GM21619 (cell line): ENCODE measurements at regions not wholly inside any gene's neighbourhood (a gene's known extent, or its start where the extent isn't known, plus 50 kb on each side); places are given as distances from the start of the nearest gene placed in this dataset.

Experiments
- ATAC-seq: cut with Tn5 transposase; IDR thresholded peaks from one replicate; pipeline ENCODE4 v1.9.1; 2021; ENCODE audit not compliant: unreplicated experiment

DNA sequence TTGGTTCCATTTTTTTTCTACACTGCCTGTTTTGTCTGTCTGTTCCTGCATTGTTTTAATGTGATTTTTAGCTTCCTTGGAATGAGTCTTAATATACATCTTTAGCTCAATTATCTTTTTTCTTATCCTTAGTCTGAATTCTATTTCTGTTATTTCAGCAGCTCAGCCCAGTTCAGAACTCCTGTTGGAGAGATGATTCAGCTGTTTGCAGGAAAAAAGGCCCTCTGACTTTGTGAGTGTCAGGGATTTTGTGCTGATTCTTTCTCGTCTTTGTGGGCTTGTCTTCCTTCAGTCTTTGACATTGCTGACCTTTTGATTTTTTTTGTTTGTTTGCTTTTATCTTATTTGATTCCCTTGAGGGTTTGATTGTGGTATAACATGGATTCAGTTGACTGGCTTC lies 343.2 kb upstream of the TRAM1L1 start:
- ATAC-seq: no peak

GRCh38 chr4:117429061-117429460 lies 343.7 kb upstream of the TRAM1L1 start:
- ATAC-seq: no peak

DNA sequence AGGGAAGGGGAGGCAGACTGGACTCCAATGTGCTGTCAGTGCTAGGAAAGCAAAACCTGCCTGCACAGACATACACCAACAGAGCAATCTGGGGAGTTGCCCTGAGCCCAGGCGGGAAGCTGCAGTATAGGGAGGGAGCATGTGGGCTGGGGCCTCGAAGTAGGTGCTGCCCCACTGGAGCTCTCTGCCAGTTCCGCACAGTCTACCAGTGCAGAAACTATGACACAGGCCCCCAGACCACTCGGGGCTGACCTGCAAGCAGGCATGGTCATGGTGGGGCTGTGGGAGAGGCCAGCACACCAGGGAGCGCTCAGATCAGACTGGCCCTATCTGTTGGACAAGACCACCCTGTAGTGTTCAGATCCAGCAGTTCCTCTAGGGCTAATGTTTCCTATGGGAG lies 344.1 kb upstream of the TRAM1L1 start:
- ATAC-seq: no peak

DNA sequence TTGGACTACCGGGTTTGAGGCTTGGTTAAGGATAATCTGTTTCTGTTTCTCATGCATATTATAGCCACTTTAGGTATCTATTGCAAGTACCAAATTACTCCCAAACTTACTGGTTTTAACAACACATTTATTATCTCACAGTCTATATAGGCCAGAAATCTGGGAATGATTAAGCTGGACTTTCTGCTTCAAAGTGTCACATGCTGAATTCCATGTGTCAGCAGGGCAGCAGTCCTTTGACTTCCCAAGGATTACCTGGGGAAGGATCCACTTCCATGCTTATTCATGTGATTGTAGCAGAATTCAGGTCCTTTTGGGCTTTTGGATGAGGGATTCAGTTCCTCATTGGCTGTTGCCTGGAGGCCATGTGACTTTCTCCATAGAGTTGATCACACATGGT lies 349.0 kb upstream of the TRAM1L1 start:
- no peak for ATAC-seq

GRCh38 chr4:117447925-117448324 lies 362.5 kb upstream of the TRAM1L1 start:
- no peak for ATAC-seq

- no peak for ATAC-seq
Measured at GRCh38 chr4:117455088-117455487, 369.7 kb upstream of the TRAM1L1 start.

DNA sequence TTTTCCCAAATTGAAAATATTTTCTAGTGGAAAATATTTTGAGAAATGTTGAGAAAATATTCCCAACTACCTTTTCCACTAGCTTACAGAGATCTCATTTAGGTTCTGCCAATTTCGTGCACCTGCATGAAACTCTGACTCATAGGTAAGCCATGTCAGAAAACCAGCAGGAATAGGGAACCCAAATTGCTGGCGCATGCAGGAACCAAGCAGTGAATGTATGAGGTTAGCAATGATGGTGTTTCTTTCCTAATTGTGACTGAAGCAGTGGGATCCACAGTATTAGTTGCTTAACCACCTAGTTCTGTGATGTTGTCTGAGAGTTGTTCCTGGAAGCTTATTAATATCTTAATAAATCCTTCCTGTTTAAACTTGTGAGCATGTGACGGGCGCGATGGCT lies 381.0 kb upstream of the TRAM1L1 start:
- ATAC-seq: no peak

GRCh38 chr4:117467404-117467803 lies 382.0 kb upstream of the TRAM1L1 start:
- no peak for ATAC-seq

DNA sequence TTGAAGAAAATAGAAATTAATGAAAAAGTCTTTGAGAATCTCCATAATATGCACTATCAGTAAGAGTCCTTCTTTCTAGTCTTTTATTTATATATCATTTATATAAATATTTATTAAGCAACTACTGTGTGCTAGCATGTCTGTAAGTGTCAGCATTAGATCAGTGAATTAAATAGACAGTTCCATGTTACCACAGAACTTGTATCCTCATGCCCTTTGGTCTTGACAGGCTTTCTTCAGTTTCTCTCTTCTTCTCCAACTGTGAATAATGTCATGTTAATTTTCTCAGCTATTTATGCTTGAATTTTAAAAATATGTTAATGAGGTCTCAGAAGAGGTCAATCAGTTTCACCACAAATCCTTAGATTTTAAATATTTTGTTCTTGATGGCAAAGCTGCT lies 389.6 kb upstream of the TRAM1L1 start:
- no peak for ATAC-seq

DNA sequence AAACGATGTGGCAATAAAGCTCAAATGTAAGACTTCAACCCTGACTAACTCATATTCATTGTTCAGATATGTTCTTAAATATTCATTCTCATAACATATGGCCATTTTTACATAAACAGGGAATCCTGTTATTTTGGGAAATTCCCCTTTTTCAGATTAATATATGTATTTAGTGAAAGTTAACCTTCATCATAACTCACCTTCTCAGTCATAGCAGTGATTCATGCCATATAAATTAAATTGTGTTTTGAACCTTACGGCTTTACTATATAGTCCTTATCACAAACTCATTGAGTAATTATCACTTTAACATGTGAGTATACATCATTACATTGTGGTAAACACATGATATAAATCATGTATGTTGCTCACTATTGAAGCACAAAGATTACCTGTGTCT lies 392.5 kb upstream of the TRAM1L1 start:
- ATAC-seq: no peak

DNA sequence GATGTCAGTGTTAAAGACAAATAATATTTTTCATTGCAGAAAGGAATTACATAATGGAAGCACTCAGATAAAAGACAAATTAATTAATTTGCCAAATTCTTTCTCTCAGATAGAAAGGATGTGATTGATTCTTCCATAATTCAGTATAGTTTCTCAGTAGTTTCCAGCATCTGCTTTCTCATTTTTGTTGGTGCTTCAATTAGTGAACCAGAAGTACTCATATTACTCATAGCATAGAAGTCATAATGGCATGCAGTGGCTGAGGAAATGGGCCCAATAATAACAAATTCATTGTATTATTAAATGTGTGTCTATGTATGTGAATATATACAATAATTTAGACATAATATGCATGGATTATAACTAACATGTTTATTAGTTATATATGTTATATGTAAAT lies 393.3 kb upstream of the TRAM1L1 start:
- ATAC-seq: no peak

GRCh38 chr4:117479673-117480072 lies 394.3 kb upstream of the TRAM1L1 start:
- ATAC-seq: no peak

GRCh38 chr4:117481742-117482141 lies 396.4 kb upstream of the TRAM1L1 start:
- no peak for ATAC-seq

DNA sequence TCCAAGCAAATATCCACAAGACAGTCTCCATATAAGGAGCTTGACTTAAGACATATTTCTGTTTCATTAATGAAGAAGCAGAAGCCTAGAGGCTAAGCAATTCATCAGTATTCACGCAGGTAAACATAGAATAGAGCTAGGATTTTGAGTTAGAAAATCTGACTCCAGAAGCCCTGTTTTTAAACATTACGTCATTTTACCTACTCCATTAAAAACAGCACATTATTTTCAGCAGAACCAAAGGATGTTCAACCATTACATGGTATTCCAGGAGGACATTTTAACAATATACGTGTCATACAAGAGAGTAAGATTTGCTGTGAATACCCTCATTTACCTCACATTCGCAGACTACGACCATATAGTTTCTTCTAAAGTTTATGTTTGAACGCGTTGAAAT lies 403.3 kb upstream of the TRAM1L1 start:
- ATAC-seq: no peak

DNA sequence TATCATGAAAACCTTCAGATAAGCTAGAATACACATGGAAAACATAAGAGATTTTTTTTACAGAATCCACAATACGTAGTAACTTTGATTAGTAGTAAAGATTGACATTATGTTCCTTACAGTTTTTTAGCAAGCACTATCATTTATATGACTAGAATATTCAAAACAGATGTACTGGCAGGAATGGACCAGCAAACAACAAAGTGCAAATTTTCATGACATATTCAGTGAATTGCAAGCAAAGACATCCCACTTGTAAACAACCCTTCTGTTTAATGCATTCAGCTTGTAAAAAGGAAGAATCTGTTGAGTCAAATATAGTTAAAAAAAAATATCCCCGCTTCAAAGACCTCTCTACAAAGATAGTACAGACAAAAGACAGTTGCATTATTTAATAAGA lies 403.7 kb upstream of the TRAM1L1 start:
- ATAC-seq: no peak

DNA sequence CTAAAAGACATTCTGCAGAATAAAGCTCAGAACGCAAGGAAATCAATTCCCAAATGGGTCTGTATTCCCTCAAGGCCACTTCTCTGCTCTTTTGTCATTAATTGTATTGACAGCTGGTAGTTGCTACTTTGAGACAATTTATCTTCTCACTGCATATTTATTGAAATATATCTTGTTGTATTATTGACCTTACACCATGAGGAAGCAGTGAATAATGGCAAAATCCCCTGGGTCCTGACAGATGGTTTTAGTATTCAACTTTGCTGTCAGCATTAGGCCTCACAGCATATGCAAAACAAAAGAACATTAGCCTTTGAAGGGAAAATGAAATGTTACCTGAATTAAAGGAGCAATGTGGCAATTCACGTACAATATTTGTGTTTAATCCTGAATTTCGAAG lies 406.1 kb upstream of the TRAM1L1 start:
- ATAC-seq: no peak

GRCh38 chr4:117495802-117496201 lies 410.4 kb upstream of the TRAM1L1 start:
- no peak for ATAC-seq

DNA sequence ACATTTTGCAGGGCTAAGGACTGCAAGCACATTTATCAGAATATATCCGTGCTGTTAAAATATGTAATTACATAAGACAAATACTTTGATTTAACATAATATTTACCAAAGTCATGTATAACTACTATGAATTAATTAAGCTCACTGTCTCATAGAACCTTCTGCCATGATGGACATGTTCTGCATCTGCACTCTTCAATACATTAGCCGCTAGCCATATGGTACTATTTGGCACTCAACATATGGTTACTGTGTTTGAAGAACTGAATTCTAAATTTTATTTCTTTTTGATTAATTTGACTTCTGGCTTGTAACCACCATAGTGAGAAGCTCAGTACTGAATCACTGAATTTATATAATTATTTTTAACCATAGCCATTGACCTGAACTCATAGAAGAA lies 427.0 kb upstream of the TRAM1L1 start:
- no peak for ATAC-seq

DNA sequence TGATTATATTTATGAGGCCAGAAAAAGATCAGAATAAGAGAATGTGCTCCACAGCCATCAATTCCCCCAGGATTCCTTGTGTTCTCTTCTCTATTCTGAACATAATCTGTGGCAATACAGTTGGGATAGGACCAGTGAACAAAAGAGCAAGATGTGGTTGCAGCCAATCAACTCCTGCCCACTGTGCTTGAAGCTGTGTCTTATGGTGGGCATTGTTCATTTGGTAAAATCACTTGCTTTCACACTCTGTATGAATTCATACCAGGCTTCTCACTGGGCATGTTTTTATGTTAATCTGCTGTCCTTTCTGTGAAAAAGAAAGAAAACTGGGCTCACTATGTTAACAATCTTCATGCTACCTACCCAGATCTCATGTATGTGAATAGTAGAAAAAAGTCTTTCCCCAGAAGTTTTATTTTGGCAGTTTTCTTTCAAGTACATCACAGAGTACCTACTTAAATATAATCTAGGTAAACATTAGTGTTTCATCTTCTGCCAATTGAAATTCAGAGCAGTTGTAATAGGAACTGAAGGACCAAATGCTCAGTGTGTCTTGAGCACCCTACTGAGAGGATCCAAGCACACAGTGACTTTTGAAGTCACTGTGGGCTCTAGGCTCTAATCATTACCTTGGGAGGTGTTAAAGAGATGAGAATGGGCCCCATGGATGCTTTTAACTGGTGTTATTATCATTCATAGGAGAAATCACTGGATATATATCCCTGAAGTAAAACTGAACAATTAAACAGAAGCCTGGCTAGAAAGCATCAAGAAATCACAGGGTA lies 429.2 kb upstream of the TRAM1L1 start:
- ATAC-seq: no peak

- ATAC-seq: no peak
Measured at GRCh38 chr4:117515921-117516320, 430.5 kb upstream of the TRAM1L1 start.

DNA sequence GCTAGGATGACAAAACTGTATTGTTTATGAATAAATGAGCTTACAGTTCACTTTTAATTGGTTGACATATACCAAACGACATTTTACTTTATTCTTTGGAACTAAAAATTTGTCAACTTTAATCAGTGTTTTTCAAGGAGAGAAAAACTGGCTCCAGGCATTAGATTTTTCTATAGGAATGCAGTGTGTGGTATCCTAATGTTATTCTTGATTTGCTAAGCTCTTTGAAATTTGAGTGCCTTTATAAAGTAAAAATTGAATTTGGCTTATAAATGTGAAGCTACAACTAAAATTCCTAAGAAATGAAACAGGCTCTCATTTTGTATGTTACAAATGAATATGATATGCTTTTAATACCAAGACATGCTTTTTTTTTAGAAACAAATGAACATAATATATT lies 442.2 kb upstream of the TRAM1L1 start:
- ATAC-seq: no peak

- ATAC-seq: no peak
Measured at GRCh38 chr4:117529401-117529800, 444.0 kb upstream of the TRAM1L1 start.

- no peak for ATAC-seq
Measured at GRCh38 chr4:117533501-117533900, 448.1 kb upstream of the TRAM1L1 start.
